ENCODE measurements at regions not wholly inside any gene's neighbourhood (a gene's known extent, or its start where the extent isn't known, plus 50 kb on each side); places are given as distances from the start of the nearest gene placed in this dataset.

- DNase-seq (ENCODE audit: low spot score) (no peak), ATAC-seq (no peak)
These were observed 294.3 kb downstream of the TLE1 start for GRCh38 chr9:81394881-81395675.

GRCh38 chr9:81393985-81394811 lies 295.1 kb downstream of the TLE1 start:
- DNase-seq (ENCODE audit: low spot score) (peak; percentile 87), ATAC-seq (peak; percentile 93)

GRCh38 chr9:81391457-81391825 lies 297.9 kb downstream of the TLE1 start:
- DNase-seq (ENCODE audit: low spot score) (no peak), ATAC-seq (no peak)

- DNase-seq (ENCODE audit: low spot score) (no peak), ATAC-seq (no peak)
These were observed 298.4 kb downstream of the TLE1 start for GRCh38 chr9:81390792-81391456.

- ATAC-seq (no peak), DNase-seq (ENCODE audit: low spot score) (no peak)
These were observed 299.8 kb downstream of the TLE1 start for GRCh38 chr9:81389569-81389993.

- DNase-seq (ENCODE audit: low spot score): no peak
- ATAC-seq: no peak
These were observed 300.5 kb downstream of the TLE1 start for GRCh38 chr9:81388831-81389230.

- DNase-seq (ENCODE audit: low spot score): no peak
- no peak for ATAC-seq
These were observed 301.8 kb downstream of the TLE1 start for GRCh38 chr9:81387360-81388106.

GRCh38 chr9:81384911-81385310 lies 304.4 kb downstream of the TLE1 start:
- DNase-seq (ENCODE audit: low spot score): no peak
- ATAC-seq: no peak

- ATAC-seq: no peak
- DNase-seq (ENCODE audit: low spot score): no peak
These were observed 307.1 kb downstream of the TLE1 start for GRCh38 chr9:81382281-81382680.

GRCh38 chr9:81381694-81382093 lies 307.7 kb downstream of the TLE1 start:
- ATAC-seq (no peak), DNase-seq (ENCODE audit: low spot score) (no peak)

- DNase-seq (ENCODE audit: low spot score) (no peak), ATAC-seq (no peak)
These were observed 308.6 kb downstream of the TLE1 start for GRCh38 chr9:81380504-81381359.

GRCh38 chr9:81379655-81380054 lies 309.7 kb downstream of the TLE1 start:
- DNase-seq (ENCODE audit: low spot score) (no peak), ATAC-seq (no peak)

GRCh38 chr9:81377921-81378320 lies 311.4 kb downstream of the TLE1 start:
- no peak for DNase-seq (ENCODE audit: low spot score)
- ATAC-seq: no peak

GRCh38 chr9:81377320-81377719 lies 312.0 kb downstream of the TLE1 start:
- DNase-seq (ENCODE audit: low spot score) (no peak), ATAC-seq (no peak)

GRCh38 chr9:81375187-81376100 lies 313.9 kb downstream of the TLE1 start:
- no peak for DNase-seq (ENCODE audit: low spot score)

GRCh38 chr9:81374459-81375186 lies 314.7 kb downstream of the TLE1 start:
- DNase-seq (ENCODE audit: low spot score) (no peak), ATAC-seq (no peak)

More at GRCh38 chr9:81375187-81376100, 313.9 kb downstream of the TLE1 start:
- no peak for ATAC-seq

GRCh38 chr9:81373294-81373693 lies 316.1 kb downstream of the TLE1 start:
- no peak for DNase-seq (ENCODE audit: low spot score)
- ATAC-seq: no peak

GRCh38 chr9:81372628-81373191 lies 316.6 kb downstream of the TLE1 start:
- DNase-seq (ENCODE audit: low spot score) (no peak), ATAC-seq (peak; percentile 41)
